HG02973 (cell line): ENCODE measurements at regions not wholly inside any gene's neighbourhood (a gene's known extent, or its start where the extent isn't known, plus 50 kb on each side); places are given as distances from the start of the nearest gene placed in this dataset.

Source experiments
- ATAC-seq: cut with Tn5 transposase; IDR thresholded peaks from one replicate; pipeline ENCODE4 v1.9.1; 2021; ENCODE audit warnings: moderate library complexity; ENCODE audit not compliant: unreplicated experiment

- ATAC-seq, result no peak
Measured at GRCh38 chr11:109249597-109249996, 172.4 kb upstream of the C11orf87 start.

GRCh38 chr11:109251230-109251629 lies 170.8 kb upstream of the C11orf87 start:
- no peak for ATAC-seq

GRCh38 chr11:109264128-109264527 lies 157.9 kb upstream of the C11orf87 start:
- ATAC-seq, result no peak

- ATAC-seq, result no peak
Measured at GRCh38 chr11:109267293-109268095, 154.5 kb upstream of the C11orf87 start.

- ATAC-seq, result no peak
Measured at GRCh38 chr11:109275931-109276330, 146.1 kb upstream of the C11orf87 start.

- no peak for ATAC-seq
Measured at GRCh38 chr11:109285465-109285864, 136.5 kb upstream of the C11orf87 start.

GRCh38 chr11:109291553-109291952 lies 130.4 kb upstream of the C11orf87 start:
- no peak for ATAC-seq

GRCh38 chr11:109298865-109299264 lies 123.1 kb upstream of the C11orf87 start:
- no peak for ATAC-seq

- ATAC-seq, result no peak
Measured at GRCh38 chr11:109300211-109300610, 121.8 kb upstream of the C11orf87 start.

GRCh38 chr11:109302591-109303334 lies 119.2 kb upstream of the C11orf87 start:
- no peak for ATAC-seq

GRCh38 chr11:109303342-109303741 lies 118.6 kb upstream of the C11orf87 start:
- ATAC-seq, result no peak

- ATAC-seq, result no peak
Measured at GRCh38 chr11:109304159-109304558, 117.8 kb upstream of the C11orf87 start.

- no peak for ATAC-seq
Measured at GRCh38 chr11:109305009-109305408, 117.0 kb upstream of the C11orf87 start.

GRCh38 chr11:109306322-109306721 lies 115.7 kb upstream of the C11orf87 start:
- no peak for ATAC-seq

GRCh38 chr11:109307366-109307765 lies 114.6 kb upstream of the C11orf87 start:
- no peak for ATAC-seq

- no peak for ATAC-seq
Measured at GRCh38 chr11:109308551-109308950, 113.4 kb upstream of the C11orf87 start.

- ATAC-seq, result no peak
Measured at GRCh38 chr11:109309153-109309552, 112.8 kb upstream of the C11orf87 start.

- no peak for ATAC-seq
Measured at GRCh38 chr11:109317726-109318125, 104.3 kb upstream of the C11orf87 start.

GRCh38 chr11:109320595-109320994 lies 101.4 kb upstream of the C11orf87 start:
- ATAC-seq, result no peak

GRCh38 chr11:109326781-109327180 lies 95.2 kb upstream of the C11orf87 start:
- no peak for ATAC-seq

GRCh38 chr11:109329716-109330115 lies 92.3 kb upstream of the C11orf87 start:
- ATAC-seq, result no peak

- ATAC-seq, result no peak
Measured at GRCh38 chr11:109338131-109338530, 83.9 kb upstream of the C11orf87 start.
